CD4-positive, alpha-beta T cell treated with Interferon alpha-2 for 1 hour (primary cell): ENCODE measurements at regions not wholly inside any gene's neighbourhood (a gene's known extent, or its start where the extent isn't known, plus 50 kb on each side); places are given as distances from the start of the nearest gene placed in this dataset.
"Not testable (repeated sequence)": the region's sequence is repeated elsewhere in the genome, so short reads cannot be mapped to it uniquely, and the experiment has no call there.

Source experiments
- DNase-seq, 2 donors: peaks; one replicate each; pipeline ENCODE4 v3.0.0-alpha.2; 2020 to 2022

- DNase-seq: not testable (repeated sequence)
These were observed 51.1 kb upstream of the BNC1 start for GRCh38 chr15:83335542-83335941.

DNA sequence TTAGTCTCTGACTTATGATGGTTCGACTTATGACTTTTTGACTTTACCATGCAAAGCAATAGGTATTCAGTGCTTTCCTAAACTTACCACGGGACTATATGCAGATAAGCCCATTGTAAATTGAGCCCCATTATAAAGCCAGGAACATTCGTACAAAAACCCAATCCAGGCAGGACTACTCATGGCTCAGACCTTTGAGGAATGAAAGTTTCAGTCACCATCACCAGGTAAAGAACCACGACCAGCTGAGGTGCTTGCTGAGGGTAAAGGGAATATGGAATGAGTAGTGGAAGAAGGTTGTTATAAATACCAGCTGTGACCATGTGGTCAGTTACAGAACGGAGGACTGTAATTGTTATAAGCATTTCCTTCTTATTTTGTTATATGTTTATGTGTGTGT, 54.9 kb upstream of the BNC1 start:
- no peak for DNase-seq

DNA sequence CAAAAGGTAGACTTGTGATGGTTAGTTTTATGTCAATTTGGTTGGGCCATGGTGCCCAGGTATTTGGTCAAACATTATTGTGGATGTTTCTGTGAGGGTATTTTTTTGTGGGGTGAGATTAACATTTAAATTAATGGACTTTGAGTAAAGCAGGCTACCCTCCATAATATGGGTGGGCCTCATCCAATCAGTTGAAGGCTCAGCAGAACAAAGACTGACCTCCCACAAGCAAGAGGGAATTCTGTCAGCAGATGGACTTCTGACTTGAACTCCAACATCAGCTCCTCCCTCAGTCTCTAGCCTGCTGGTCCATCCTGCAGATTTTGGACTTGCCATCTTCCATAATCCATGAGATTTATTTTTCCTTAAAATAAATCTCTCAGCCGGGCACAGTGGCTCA, 55.6 kb upstream of the BNC1 start:
- DNase-seq: no peak

- no peak for DNase-seq
These were observed 61.9 kb upstream of the BNC1 start for GRCh38 chr15:83346342-83346741.

GRCh38 chr15:83352119-83352518, 67.7 kb upstream of the BNC1 start:
- DNase-seq: no peak

- no peak for DNase-seq
These were observed 72.3 kb upstream of the BNC1 start for GRCh38 chr15:83356501-83357399.

DNA sequence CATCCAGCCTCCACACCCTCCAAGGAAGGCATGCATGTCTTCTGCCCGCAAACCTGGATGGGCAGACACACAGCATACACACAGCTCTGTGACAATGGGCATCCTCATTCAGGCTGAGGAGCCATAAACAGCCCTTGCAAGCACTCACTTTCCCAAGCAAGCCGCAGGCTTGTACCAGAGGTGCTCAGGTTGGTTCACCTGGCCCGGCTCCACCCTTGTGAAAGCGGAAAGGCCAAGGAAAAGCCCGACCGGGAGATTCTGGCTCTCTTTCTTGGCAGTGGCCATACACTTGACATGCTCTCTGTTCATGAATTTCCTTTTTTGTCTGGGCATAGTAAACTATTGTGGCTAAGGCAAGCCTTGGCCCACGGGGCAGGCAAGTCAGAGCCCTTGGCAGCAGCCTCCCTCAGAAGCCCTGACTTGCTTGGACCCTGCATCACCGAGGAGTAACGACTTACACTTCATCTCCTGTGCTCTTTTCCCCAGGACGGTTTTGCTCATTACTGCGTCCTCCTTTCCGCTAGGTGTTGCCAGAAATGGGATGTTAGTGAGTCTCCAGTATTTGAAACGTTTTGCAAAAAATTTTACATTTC, 74.6 kb upstream of the BNC1 start:
- no peak for DNase-seq

DNA sequence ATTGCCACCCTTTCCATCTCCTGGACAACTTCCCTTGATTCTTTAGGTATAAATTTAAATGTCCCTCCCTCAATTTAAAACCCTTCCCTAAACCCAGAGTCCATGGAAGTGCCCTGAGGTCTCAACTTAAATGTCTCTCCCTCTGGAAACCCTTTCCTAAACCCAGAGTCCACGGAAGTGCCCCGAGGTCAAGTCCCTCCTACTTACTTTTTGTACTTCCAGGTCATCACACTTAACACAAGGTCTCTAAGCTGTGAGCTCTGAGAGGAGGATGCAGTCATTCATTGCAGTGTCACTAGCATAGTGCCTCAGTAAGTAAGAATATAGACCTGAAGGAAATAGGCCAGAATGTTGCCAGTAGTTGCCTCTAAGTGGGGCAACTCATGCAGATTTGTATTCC, 78.2 kb upstream of the BNC1 start:
- no peak for DNase-seq

DNA sequence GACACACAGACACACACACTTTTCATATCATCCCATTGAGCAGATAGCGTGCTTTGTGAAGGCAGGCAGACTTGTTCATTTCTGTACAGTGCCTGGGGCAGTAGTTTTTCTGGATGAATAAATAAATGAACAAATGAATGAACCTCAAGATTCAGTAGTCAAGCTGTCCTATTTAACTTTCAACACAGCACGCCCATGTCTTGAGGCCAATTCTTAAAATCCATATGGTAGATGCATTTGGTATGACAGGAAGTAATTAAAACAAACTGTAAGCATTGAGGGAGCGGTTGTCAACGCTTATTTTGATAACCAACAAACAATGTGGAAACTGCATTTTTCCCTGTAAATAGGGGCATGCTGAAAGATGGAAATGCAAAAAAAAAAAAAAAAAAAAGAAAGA, 80.0 kb upstream of the BNC1 start:
- DNase-seq: no peak

- no peak for DNase-seq
These were observed 81.0 kb upstream of the BNC1 start for GRCh38 chr15:83365370-83365938.

DNA sequence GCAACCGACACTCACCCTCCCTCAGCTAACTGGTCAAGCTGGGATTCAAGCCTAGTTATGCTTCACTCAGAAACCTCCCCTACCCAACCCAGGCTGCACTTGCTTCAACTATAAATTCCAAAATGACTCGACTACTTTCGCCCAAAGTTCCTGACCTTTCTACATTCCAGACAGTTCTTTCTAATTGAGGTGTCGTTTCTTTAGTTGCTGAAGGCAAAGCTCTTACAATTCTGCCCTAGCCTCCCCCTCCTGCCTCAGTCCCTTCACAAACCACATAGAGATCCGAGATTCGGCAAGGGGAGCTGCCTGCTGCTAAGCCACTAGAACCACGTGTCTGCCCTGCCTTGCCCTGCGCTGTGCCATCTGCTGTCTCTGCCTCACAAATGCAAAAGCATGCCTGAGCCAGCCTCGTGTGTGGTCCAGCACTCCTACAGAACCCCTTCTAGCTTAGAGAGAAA, 74.7 kb upstream of the SH3GL3 start:
- no peak for DNase-seq

GRCh38 chr15:83378921-83379578, 68.1 kb upstream of the SH3GL3 start:
- DNase-seq: no peak

- no peak for DNase-seq
These were observed 67.6 kb upstream of the SH3GL3 start for GRCh38 chr15:83379579-83379959.

DNA sequence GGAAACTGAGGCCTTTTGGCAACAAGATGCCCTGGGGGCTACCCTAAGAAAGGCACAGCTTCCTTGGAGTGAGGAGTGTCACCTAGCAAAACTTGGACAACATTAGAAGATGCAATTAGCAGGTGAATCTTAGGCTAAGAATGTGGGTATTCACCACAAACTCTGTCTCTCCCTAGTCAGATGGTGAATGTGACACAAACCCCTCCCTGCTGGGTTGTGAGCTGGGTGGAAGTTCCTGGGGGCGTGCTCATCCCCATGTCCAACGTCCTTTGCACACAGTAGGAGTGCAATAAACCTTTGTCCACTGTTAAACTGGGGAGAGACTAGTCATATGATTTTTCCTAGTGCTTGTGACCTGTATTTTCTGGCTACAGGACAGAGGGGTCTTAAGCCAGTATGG, 67.1 kb upstream of the SH3GL3 start:
- no peak for DNase-seq

DNA sequence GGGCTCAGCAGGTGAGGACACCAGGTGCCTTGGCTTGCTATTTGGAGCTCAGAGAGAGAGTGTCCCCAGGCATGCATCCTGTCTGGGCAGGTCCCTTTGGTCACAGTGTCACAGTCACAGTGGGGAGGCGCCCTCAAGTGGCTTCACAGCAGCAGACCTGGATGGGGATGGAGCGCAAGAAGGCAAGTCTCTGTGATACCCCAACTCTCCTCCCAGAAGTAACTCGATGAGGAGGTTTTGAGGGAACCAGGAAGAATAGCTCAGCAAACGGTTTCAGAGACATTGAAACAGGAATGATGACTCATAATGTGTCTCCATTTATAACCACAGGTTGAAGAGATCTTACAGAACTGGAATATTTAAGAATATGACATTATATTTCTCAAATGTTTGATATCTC, 66.5 kb upstream of the SH3GL3 start:
- DNase-seq: peak in 1 of 2 donors; percentile 2

- DNase-seq: not testable (repeated sequence)
These were observed 63.5 kb upstream of the SH3GL3 start for GRCh38 chr15:83383608-83384139.

DNA sequence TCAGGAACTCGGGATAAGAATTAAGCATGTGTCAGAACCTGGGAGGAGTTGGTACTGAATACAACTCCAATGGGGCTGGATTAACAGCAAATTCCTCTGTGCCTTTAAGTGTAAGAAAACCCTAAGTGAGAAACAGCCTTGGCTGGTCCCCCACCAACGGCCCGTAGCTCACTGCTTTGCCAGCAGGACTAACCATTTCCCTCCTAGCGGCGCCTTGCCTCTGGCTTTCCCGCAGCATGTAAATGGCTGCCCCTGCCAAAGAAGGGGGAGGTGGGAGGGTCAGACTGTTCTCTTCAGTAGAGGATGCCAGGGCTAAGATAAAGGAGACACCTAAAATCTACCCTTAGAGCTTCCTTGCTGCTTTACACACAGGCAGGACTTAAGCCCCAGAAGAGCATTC, 51.0 kb upstream of the SH3GL3 start:
- no peak for DNase-seq
